B cell (primary cell): ENCODE measurements at regions not wholly inside any gene's neighbourhood (a gene's known extent, or its start where the extent isn't known, plus 50 kb on each side); places are given as distances from the start of the nearest gene placed in this dataset.

Experiments
- ATAC-seq: fragments of 200-7000 bp; cut with Tn5 transposase; one replicate; pipeline ENCODE4 v1.10.0; 2021; ENCODE audit warnings: low read depth, mild to moderate bottlenecking, moderate number of reproducible peaks, moderate library complexity
- CTCF ChIA-PET: fragments of 350-600 bp; sonication (Branson Sonifier 250); formaldehyde crosslinking; loops from one replicate; lab custom pipeline; 2021; ENCODE audit warnings: antibody characterized with exemption, inconsistent platforms; lab: Charles Lee
- POLR2A ChIA-PET: fragments of 350-600 bp; sonication (Branson Sonifier 250); formaldehyde crosslinking; loops from one replicate; lab custom pipeline; 2021; ENCODE audit warnings: antibody characterized with exemption; lab: Charles Lee
- DNase-seq: peaks from one replicate; pipeline ENCODE4 v3.0.0; 2013
- H2AFZ ChIP-seq: 2 replicates; pipeline ENCODE4 v1.6.1; 2012; ENCODE audit warnings: mild to moderate bottlenecking, low read depth, low read length; ENCODE audit not compliant: insufficient read depth, poor library complexity, severe bottlenecking
- H3K27ac ChIP-seq, 2 donors: 1 replicate in 1 of 2; 2 replicates in 1 of 2; pipeline ENCODE4 v1.5.1; 2012 to 2013; ENCODE audit warnings: low read length in 2 of 2, mild to moderate bottlenecking in 2 of 2, moderate library complexity in 1 of 2
- H3K27me3 ChIP-seq, 4 experiments: fragments of 200-600 bp in 1 of 4; sonication (generic) in 1 of 4; replicated peaks in 1 of 4; 1 replicate in 2 of 4; 2 replicates in 2 of 4; pipeline versions ENCODE4 v1.6.1 to v1.7.0; 2013 to 2016; ENCODE audit warnings: low read length in 3 of 4, mild to moderate bottlenecking in 2 of 4, mixed read lengths in 1 of 4, moderate library complexity in 1 of 4; ENCODE audit not compliant: insufficient read depth in 4 of 4, control insufficient read depth in 3 of 4; ENCODE audit errors: control extremely low read depth in 1 of 4
- H3K36me3 ChIP-seq, 2 experiments: replicated peaks in 1 of 2; 1 replicate in 1 of 2; 2 replicates in 1 of 2; pipeline versions ENCODE4 v1.6.1 to v1.7.1; 2013; ENCODE audit warnings: low read length in 1 of 2; ENCODE audit not compliant: insufficient read depth in 2 of 2, control insufficient read depth in 1 of 2; ENCODE audit errors: control extremely low read depth in 1 of 2, extremely low read depth in 1 of 2
- H3K4me1 ChIP-seq, 2 donors: fragments of 200-600 bp in 1 of 2; sonication (generic) in 1 of 2; 1 replicate in 1 of 2; 2 replicates in 1 of 2; pipeline versions ENCODE4 v1.5.1 to v1.6.1; 2013 to 2017; ENCODE audit warnings: low read length in 2 of 2; ENCODE audit not compliant: control insufficient read depth in 2 of 2, insufficient read depth in 2 of 2
- H3K4me2 ChIP-seq: replicated peaks from 2 replicates; pipeline ENCODE3; 2012; ENCODE audit warnings: mild to moderate bottlenecking, low read depth, low read length; ENCODE audit not compliant: poor library complexity, severe bottlenecking
- H3K4me3 ChIP-seq, 5 experiments: fragments of 200-600 bp in 1 of 5; sonication (generic) in 1 of 5; 1 replicate in 3 of 5; 2 replicates in 2 of 5; pipeline versions ENCODE4 v1.5.1 to v1.7.0; 2011 to 2016; ENCODE audit warnings: low read length in 4 of 5, mild to moderate bottlenecking in 4 of 5, low read depth in 2 of 5, control low read depth in 1 of 5, moderate library complexity in 1 of 5; ENCODE audit not compliant: insufficient read depth in 1 of 5; ENCODE audit errors: control extremely low read depth in 1 of 5, extremely low read depth in 1 of 5
- H3K79me2 ChIP-seq: fragments of 200-600 bp; sonication (generic); one replicate; pipeline ENCODE4 v1.6.0; 2016; ENCODE audit warnings: low read length; ENCODE audit not compliant: control insufficient read depth, insufficient read depth
- H3K9ac ChIP-seq: fragments of 200-600 bp; sonication (generic); 2 replicates; pipeline ENCODE4 v1.6.1; 2017; ENCODE audit warnings: mild to moderate bottlenecking, low read length, moderate library complexity
- H3K9me3 ChIP-seq, 3 donors: one replicate each; pipeline versions ENCODE4 v1.6.1 to v1.7.1; 2013; ENCODE audit warnings: low read length in 2 of 3; ENCODE audit not compliant: control insufficient read depth in 2 of 3, insufficient read depth in 1 of 3; ENCODE audit errors: control extremely low read depth in 1 of 3
- H4K20me1 ChIP-seq: 2 replicates; pipeline ENCODE4 v1.6.0; 2012; ENCODE audit warnings: mild to moderate bottlenecking, low read length; ENCODE audit not compliant: insufficient read depth, control insufficient read depth, poor library complexity, severe bottlenecking
- H3K27ac Mint-ChIP-seq: one replicate; pipeline ENCODE4 v1.8.0; 2021; ENCODE audit warnings: mixed read lengths
- H3K27me3 Mint-ChIP-seq: one replicate; pipeline ENCODE4 v1.8.0; 2021; ENCODE audit warnings: mixed read lengths
- H3K4me1 Mint-ChIP-seq: one replicate; pipeline ENCODE4 v1.8.0; 2021; ENCODE audit warnings: mixed read lengths
- H3K4me3 Mint-ChIP-seq: one replicate; pipeline ENCODE4 v1.8.0; 2021; ENCODE audit warnings: mixed read lengths
- H3K9me3 Mint-ChIP-seq: one replicate; pipeline ENCODE4 v1.8.0; 2022; ENCODE audit warnings: mixed read lengths; ENCODE audit not compliant: insufficient read depth
- EZH2 ChIP-seq: IDR thresholded peaks from 2 replicates; pipeline ENCODE4 v1.6.1; 2012; ENCODE audit warnings: borderline replicate concordance, low read depth, mild to moderate bottlenecking, moderate library complexity, low read length; ENCODE audit not compliant: insufficient read depth, poor library complexity, severe bottlenecking
- WGBS: methylation state at CpG from one replicate; pipeline ENCODE4 v1.1.5; 2013; ENCODE audit warnings: missing lambda C conversion rate; ENCODE audit not compliant: insufficient coverage; 5-methylcytosine and 5-hydroxymethylcytosine counted together
- intact Hi-C: fragments of 100-400 bp; cut with micrococcal nuclease; formaldehyde crosslinking; loops from one replicate; pipeline ENCODE4 v1.10.0; 2022
- TF ChIP-seq, protein P1 (sequence below): fragments of 200-600 bp; IDR thresholded peaks from one replicate; pipeline ENCODE4 v1.8.0; 2022; ENCODE audit warnings: antibody characterized with exemption, mild to moderate bottlenecking

DNA sequence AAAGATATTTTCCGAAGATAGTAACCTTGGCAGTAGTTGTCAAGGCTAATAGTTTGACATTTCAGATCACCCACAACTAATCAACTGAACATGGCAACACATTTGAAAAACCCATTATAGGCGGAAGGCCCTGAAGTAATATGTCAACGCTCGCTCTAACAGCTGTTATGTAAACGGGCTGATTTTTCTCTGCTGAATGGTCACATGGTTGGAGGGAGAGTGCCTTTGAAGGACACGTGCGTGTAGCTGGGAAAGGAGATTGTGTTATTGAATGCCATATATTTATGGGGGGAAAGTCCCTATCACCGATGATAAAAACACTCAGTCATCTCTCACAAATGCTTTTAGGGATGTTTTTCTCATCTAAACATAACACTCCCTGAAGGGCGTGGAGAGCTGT is 160.0 kb upstream of the RALGAPA2 start:
- intact Hi-C loops: no loop called here
- no peaks in the 10 kb centered on the region for H4K20me1 ChIP-seq
- H3K9ac ChIP-seq: no peak overlapping the region
- peaks cover 0 to 8% (median 2%) of the 10 kb centered on the region in 4 experiments for H3K27me3 ChIP-seq
- DNase-seq (no peak), ATAC-seq (no peak)
- no peak overlapping the region for H2AFZ ChIP-seq
- H3K9me3 ChIP-seq: peaks cover 0 to 2% (median 0%) of the 10 kb centered on the region in 3 donors
- ChIA-PET CTCF (interaction anchor here (3.1 kb wide), 1 partner anchor 12 kb away, joined by 21 read pairs; no protein-coding TSS in a partner anchor), POLR2A (no interaction called here)
- no peak overlapping the region for H3K27ac ChIP-seq
- Mint-ChIP-seq H3K27ac (no peak overlapping the region), H3K4me1 (no peaks in the 10 kb centered on the region), H3K9me3 (no peaks in the 10 kb centered on the region), H3K27me3 (peaks cover 22% of the 10 kb centered on the region), H3K4me3 (no peak overlapping the region)
- no peaks in the 10 kb centered on the region for H3K36me3 ChIP-seq
- TF ChIP-seq, protein P1, sequence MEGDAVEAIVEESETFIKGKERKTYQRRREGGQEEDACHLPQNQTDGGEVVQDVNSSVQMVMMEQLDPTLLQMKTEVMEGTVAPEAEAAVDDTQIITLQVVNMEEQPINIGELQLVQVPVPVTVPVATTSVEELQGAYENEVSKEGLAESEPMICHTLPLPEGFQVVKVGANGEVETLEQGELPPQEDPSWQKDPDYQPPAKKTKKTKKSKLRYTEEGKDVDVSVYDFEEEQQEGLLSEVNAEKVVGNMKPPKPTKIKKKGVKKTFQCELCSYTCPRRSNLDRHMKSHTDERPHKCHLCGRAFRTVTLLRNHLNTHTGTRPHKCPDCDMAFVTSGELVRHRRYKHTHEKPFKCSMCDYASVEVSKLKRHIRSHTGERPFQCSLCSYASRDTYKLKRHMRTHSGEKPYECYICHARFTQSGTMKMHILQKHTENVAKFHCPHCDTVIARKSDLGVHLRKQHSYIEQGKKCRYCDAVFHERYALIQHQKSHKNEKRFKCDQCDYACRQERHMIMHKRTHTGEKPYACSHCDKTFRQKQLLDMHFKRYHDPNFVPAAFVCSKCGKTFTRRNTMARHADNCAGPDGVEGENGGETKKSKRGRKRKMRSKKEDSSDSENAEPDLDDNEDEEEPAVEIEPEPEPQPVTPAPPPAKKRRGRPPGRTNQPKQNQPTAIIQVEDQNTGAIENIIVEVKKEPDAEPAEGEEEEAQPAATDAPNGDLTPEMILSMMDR: no peak
- no peak for TF ChIP-seq EZH2
- H3K4me2 ChIP-seq: no peak overlapping the region
- no CpG with 5 or more reads among the region's 9 CpGs for WGBS
- no peaks in the 10 kb centered on the region for H3K4me1 ChIP-seq
- no peaks in the 10 kb centered on the region for H3K79me2 ChIP-seq
- no peak overlapping the region for H3K4me3 ChIP-seq

DNA sequence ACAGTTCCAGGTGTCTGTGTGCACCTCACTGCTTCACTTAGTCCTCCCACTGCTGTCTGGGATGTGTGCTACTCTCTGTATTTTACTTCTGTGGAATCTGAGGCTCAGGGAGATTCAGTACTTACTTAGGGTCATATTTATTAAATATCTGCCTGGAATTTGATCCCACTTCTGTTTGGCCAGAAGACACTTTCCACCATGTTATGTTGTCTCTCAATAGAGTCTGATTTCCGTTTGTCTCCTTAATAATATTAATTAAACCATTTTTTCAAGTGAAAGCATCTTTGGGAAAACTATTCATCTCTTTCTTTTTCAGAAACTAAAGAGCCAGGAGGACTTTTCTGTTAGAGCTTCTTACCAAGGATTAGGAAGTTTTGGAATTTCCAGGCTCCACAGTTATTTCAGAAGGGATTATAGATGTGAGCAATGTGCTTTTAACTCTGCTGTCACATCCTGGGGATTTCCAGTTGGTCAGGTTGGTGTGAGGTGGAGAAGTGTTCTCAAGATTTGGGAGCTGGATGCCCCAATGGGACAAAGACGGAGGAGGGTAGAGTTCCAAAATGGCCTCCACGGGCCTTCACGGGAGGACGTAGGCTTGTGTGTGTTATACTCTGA is 156.8 kb upstream of the RALGAPA2 start:
- Mint-ChIP-seq H3K27ac (no peak overlapping the region), H3K9me3 (no peaks in the 10 kb centered on the region), H3K27me3 (peaks cover 19% of the 10 kb centered on the region), H3K4me3 (no peak overlapping the region), H3K4me1 (no peaks in the 10 kb centered on the region)
- DNase-seq: no peak
- Histone ChIP-seq H3K9me3 (no peaks in the 10 kb centered on the region), H3K27ac (no peak overlapping the region), H3K27me3 (peaks cover 0 to 4% (median 2%) of the 10 kb centered on the region in 4 experiments), H3K36me3 (no peaks in the 10 kb centered on the region), H3K4me1 (no peaks in the 10 kb centered on the region), H3K79me2 (no peaks in the 10 kb centered on the region), H3K9ac (no peak overlapping the region), H3K4me3 (no peak overlapping the region), H2AFZ (no peak overlapping the region), H3K4me2 (no peak overlapping the region), H4K20me1 (no peaks in the 10 kb centered on the region)
- WGBS: no CpG with 5 or more reads among the region's 5 CpGs
- CTCF ChIA-PET: no interaction called here
- intact Hi-C loops: loop anchor here (10.0 kb wide), 1 partner anchor 366 kb away; no protein-coding TSS in a partner anchor
- no peak for ATAC-seq
- POLR2A ChIA-PET: no interaction called here
- TF ChIP-seq, protein P1: no peak
- no peak for TF ChIP-seq EZH2
